Activated naive CD4-positive, alpha-beta T cell treated with anti-CD3 and anti-CD28 coated beads, Interleukin-2, amount 10 ng/mL, durations not matched to agents 7 days and 5 days (primary cell): ENCODE measurements at regions not wholly inside any gene's neighbourhood (a gene's known extent, or its start where the extent isn't known, plus 50 kb on each side); places are given as distances from the start of the nearest gene placed in this dataset.

Experiments
- CTCF ChIA-PET: fragments of 350-600 bp; sonication (Branson Sonifier 250); formaldehyde crosslinking; loops from one replicate; lab custom pipeline; 2021; ENCODE audit warnings: antibody characterized with exemption; lab: Charles Lee
- DNase-seq: peaks from one replicate; pipeline ENCODE4 v3.0.0-alpha.2; 2020
- H3K27ac Mint-ChIP-seq: one replicate; pipeline ENCODE4 v1.8.0; 2021; ENCODE audit warnings: mild to moderate bottlenecking, moderate library complexity, mixed read lengths
- H3K27me3 Mint-ChIP-seq: one replicate; pipeline ENCODE4 v1.8.0; 2021; ENCODE audit warnings: mild to moderate bottlenecking, mixed read lengths
- H3K36me3 Mint-ChIP-seq: one replicate; pipeline ENCODE4 v1.8.0; 2021; ENCODE audit warnings: mixed read lengths
- H3K4me1 Mint-ChIP-seq: one replicate; pipeline ENCODE4 v1.8.0; 2021; ENCODE audit warnings: mixed read lengths
- H3K4me3 Mint-ChIP-seq: one replicate; pipeline ENCODE4 v1.8.0; 2021; ENCODE audit warnings: mild to moderate bottlenecking, moderate library complexity, mixed read lengths
- H3K9me3 Mint-ChIP-seq: one replicate; pipeline ENCODE4 v1.8.0; 2021; ENCODE audit warnings: mixed read lengths

DNA sequence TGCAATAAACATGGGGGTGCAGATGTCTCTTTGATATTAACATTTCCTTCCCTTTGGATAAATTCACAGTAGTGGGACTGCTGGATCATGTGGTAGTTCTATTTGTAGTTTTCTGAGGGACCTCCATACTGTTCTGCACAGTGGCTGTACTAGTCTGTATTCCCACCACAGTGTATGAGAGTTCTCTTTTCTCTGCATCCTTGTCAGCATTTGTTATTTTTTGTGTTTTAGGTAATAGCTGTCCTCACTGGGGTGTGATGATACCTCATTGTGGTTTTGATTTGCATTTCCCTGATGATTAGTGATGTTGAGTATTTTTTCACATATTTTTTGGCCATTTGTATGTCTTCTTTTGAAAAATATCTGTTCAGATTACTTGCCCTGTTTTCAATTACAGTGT is 562.5 kb downstream of the CSNK1G3 start:
- CTCF ChIA-PET: no interaction called here
- DNase-seq: no peak
- no peaks in the 10 kb centered on the region for H3K36me3 Mint-ChIP-seq
- peaks cover 6% of the 10 kb centered on the region for H3K9me3 Mint-ChIP-seq
- H3K4me1 Mint-ChIP-seq: no peaks in the 10 kb centered on the region
- H3K27me3 Mint-ChIP-seq: no peaks in the 10 kb centered on the region
- H3K4me3 Mint-ChIP-seq: no peak overlapping the region
- H3K27ac Mint-ChIP-seq: no peak overlapping the region

DNA sequence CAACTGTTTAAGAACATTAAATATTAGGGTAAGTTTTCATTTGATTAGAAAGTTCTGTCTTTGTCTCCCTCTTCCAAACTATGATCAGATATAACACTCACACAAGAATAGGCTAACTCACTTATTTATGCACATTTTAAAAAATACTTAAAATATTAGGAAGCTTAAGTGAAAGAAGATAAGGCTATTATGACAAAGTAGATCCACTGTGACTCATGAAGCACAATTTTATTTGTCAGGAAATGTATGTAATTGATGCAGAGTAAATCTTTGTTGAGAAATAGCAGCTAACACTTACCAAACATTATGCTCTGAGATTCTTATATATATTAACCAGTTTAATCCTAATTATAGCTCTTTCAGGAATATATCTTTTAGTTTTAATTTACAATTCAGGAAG is 560.6 kb downstream of the CSNK1G3 start:
- Mint-ChIP-seq H3K27me3 (no peaks in the 10 kb centered on the region), H3K4me1 (no peaks in the 10 kb centered on the region), H3K4me3 (no peak overlapping the region), H3K36me3 (no peaks in the 10 kb centered on the region), H3K27ac (no peak overlapping the region), H3K9me3 (peaks cover 2% of the 10 kb centered on the region)
- DNase-seq: no peak
- CTCF ChIA-PET: no interaction called here

DNA sequence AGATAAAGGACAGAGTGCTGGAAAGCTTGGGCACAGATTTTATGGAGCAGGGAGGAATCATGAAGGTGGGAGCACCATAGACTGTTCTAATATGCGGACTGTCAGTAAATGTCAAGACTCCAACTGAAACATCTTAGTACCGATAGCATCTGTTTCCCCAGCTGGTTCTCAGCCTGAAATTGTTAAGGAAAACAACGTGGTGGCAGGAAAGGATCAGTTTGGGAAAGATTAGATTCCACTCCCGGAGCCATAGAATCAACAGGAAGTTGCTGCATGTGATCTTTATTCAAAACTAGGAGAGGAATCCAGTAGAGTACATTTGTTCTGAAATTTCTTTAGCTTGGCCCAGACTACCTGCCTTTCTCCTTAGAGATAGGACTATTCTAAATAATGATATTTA is 559.1 kb downstream of the CSNK1G3 start:
- Mint-ChIP-seq H3K27me3 (no peaks in the 10 kb centered on the region), H3K36me3 (no peaks in the 10 kb centered on the region), H3K9me3 (no peaks in the 10 kb centered on the region), H3K27ac (no peak overlapping the region), H3K4me3 (no peak overlapping the region), H3K4me1 (no peaks in the 10 kb centered on the region)
- DNase-seq: no peak
- CTCF ChIA-PET: no interaction called here

DNA sequence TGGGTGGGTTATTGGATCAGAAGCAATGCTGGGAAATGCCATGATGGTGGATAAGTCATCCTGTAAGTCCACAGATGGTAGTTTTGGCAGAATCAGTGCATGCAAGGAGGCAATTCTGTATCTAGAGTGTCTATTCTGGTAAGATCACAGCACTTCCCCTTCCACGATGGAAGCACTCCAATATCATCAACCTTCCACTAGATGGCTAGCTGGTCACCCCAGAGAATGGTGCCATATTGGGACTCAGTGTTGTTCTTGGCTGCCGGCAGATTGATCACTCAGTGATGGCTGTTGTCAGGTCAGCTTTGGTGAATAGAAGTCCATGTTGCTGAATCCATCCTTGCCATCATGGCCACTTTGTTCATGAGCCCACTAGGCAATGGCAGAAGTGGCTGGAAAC is 553.5 kb downstream of the CSNK1G3 start:
- H3K4me1 Mint-ChIP-seq: no peaks in the 10 kb centered on the region
- H3K4me3 Mint-ChIP-seq: no peak overlapping the region
- no peaks in the 10 kb centered on the region for H3K9me3 Mint-ChIP-seq
- CTCF ChIA-PET: no interaction called here
- DNase-seq: no peak
- no peaks in the 10 kb centered on the region for H3K36me3 Mint-ChIP-seq
- no peak overlapping the region for H3K27ac Mint-ChIP-seq
- H3K27me3 Mint-ChIP-seq: no peaks in the 10 kb centered on the region

DNA sequence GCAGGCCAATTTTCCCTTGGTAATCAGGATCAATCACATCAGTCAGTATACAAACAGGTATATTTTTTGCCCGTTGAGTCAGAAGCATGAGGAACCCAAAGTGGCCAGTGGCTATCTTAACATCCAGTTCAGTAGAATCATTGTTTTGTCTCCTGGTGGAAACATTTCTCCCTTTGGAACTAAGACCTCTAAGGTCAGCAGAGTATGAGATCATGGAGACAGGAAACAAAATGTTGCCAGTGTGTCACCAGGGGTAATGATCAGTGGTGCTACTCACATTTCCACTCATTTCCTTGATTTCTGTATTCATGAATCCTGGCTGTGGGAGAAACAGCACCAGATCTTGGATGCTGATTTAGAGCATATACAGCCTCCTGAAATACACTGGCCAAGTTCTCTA is 553.0 kb downstream of the CSNK1G3 start:
- Mint-ChIP-seq H3K27ac (no peak overlapping the region), H3K36me3 (no peaks in the 10 kb centered on the region), H3K27me3 (no peaks in the 10 kb centered on the region), H3K4me1 (no peaks in the 10 kb centered on the region), H3K9me3 (no peaks in the 10 kb centered on the region), H3K4me3 (no peak overlapping the region)
- CTCF ChIA-PET: no interaction called here
- DNase-seq: no peak

DNA sequence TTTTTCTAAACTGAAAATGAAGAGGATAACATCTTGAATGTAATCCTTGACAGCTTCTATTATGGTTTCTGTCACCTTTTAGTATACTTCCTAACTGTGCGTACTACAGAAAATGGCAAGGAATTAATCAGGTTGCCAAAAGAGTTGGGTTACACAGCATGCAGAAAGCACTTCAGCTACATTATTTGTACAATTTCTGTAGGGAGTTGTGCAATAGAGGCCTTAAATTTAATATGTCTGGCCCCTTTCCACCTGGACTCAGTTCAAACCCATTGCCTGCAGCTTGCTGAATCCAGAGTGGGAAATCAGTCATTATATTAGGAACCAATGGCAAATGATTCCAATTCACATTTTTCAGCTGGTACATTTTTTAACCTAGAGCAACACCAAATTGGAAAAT is 549.7 kb downstream of the CSNK1G3 start:
- CTCF ChIA-PET: no interaction called here
- no peaks in the 10 kb centered on the region for H3K36me3 Mint-ChIP-seq
- H3K27me3 Mint-ChIP-seq: no peaks in the 10 kb centered on the region
- DNase-seq: no peak
- H3K9me3 Mint-ChIP-seq: no peaks in the 10 kb centered on the region
- H3K4me1 Mint-ChIP-seq: no peaks in the 10 kb centered on the region
- no peak overlapping the region for H3K27ac Mint-ChIP-seq
- H3K4me3 Mint-ChIP-seq: no peak overlapping the region

DNA sequence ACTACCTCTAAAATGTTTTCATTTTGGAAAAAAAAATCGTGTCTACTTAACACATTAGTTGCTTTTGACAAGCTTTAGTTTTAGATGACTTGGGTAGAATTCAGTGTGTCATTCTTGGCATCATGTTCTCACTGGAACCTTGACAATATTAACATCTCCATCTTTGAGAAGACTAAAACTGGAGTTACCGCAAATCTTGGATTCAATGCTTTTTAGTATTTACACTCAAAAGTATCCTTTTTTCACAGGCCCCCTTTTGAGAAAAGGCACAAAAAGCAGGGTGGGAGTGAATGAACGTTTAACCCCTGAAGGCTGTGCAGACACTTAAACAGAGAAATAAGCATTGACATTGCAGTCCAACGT is 549.1 kb downstream of the CSNK1G3 start:
- CTCF ChIA-PET: no interaction called here
- Mint-ChIP-seq H3K36me3 (no peaks in the 10 kb centered on the region), H3K4me3 (no peak overlapping the region), H3K4me1 (no peaks in the 10 kb centered on the region), H3K27me3 (no peaks in the 10 kb centered on the region), H3K27ac (no peak overlapping the region), H3K9me3 (no peaks in the 10 kb centered on the region)
- DNase-seq: no peak

DNA sequence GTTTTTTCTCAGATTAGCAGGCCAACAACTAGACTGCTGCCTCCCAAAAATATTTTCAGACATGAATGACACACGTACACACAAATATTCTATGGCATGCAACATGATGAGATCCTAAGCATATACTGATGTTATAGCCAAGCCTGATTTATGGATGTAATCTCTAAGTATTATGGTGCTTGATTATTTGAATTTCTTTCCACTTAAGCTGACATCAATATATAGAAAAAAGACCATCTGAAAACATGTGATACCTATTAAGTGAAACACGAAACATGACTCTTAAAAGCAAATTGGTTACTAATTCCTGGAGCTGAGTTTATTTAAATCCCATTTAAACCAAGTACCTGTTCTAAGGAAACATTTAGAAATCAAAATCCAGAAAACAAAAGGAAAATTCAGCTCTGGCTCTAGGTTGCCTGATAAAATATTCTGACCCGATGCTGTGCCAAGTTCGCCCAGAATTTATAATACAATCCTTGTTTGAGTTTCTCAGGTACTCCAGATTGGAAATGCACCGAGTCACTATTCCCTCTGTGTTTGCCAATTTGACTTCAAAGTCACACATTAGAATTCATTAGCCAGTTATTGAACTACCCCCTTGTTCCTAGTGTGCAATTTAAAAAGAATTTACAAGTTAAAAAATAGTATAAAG is 548.6 kb downstream of the CSNK1G3 start:
- no peaks in the 10 kb centered on the region for H3K4me1 Mint-ChIP-seq

DNA sequence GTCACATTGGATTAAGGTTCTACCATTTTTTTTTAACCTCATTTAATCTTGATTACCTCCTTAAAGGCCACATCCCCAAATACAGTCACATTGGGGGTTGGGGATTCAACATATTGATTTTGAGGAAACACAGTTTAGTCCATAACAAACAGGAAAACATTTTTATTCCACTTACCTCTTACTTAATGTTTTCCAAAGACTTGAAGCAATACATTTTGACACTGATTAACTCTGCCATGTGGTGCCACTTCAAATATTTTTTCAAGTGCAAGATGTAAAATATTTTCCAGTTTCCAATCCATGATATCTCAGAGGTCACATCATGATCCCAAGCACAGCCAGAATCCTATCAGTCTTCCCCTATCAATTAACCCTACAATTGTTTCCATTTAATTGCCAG is 548.0 kb downstream of the CSNK1G3 start:
- no peaks in the 10 kb centered on the region for H3K27me3 Mint-ChIP-seq
- CTCF ChIA-PET: no interaction called here
- H3K27ac Mint-ChIP-seq: no peak overlapping the region
- no peaks in the 10 kb centered on the region for H3K4me1 Mint-ChIP-seq
- H3K36me3 Mint-ChIP-seq: no peaks in the 10 kb centered on the region
- no peaks in the 10 kb centered on the region for H3K9me3 Mint-ChIP-seq
- no peak for DNase-seq
- H3K4me3 Mint-ChIP-seq: no peak overlapping the region

More for the DNA sequence above, 548.6 kb downstream of the CSNK1G3 start:
- no peak for DNase-seq
- no peak overlapping the region for H3K4me3 Mint-ChIP-seq
- CTCF ChIA-PET: no interaction called here
- no peaks in the 10 kb centered on the region for H3K9me3 Mint-ChIP-seq
- no peaks in the 10 kb centered on the region for H3K36me3 Mint-ChIP-seq
- no peak overlapping the region for H3K27ac Mint-ChIP-seq
- no peaks in the 10 kb centered on the region for H3K27me3 Mint-ChIP-seq

DNA sequence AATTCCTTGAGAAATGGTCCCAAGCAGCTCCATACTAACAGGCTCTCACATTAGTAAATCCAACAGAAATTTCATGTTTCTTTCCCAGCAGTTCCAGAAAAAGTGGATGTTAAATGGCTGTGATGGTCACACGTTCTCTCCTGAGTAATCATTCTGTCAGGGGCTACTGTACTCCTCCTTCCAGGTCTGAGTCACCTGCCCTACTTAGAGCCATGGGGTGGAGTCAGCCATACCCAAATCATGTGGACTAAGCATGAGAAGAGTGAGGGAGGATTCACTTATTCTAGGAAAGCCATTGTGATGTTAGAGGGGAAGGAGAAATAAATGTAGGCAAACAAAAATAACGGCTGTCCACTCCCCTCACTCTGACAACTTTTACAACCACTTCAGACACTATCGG is 547.2 kb downstream of the CSNK1G3 start:
- Mint-ChIP-seq H3K9me3 (no peaks in the 10 kb centered on the region), H3K4me1 (no peaks in the 10 kb centered on the region), H3K27ac (no peak overlapping the region), H3K36me3 (no peaks in the 10 kb centered on the region), H3K27me3 (no peaks in the 10 kb centered on the region), H3K4me3 (no peak overlapping the region)
- CTCF ChIA-PET: no interaction called here
- no peak for DNase-seq

DNA sequence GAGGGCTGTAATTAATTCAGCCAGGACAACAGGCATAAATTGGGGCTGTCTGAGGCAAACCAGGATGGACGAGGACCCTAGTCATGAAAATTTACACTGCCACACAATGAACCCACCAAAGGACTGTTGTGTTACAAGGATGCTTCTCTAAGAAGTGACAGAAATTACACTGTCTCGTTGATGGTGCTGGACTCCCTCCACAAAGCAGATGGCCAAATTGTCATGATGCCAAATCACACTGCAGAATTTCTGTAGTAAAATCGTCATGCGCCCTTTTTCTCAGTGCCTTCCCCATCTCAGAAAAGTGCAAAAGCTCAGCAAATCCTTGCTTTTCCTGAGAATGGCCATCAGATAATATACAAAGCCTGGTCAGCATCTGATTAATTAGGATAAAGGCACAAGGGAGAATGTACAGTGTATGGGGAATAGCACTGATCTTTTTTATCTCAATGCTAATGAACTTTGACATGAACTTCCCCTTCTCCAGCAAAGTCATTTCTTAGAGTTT is 545.8 kb downstream of the CSNK1G3 start:
- H3K36me3 Mint-ChIP-seq: no peaks in the 10 kb centered on the region
- no peak overlapping the region for H3K4me3 Mint-ChIP-seq
- H3K27ac Mint-ChIP-seq: no peak overlapping the region
- no peaks in the 10 kb centered on the region for H3K27me3 Mint-ChIP-seq
- H3K4me1 Mint-ChIP-seq: no peaks in the 10 kb centered on the region
- CTCF ChIA-PET: no interaction called here
- no peak for DNase-seq
- no peaks in the 10 kb centered on the region for H3K9me3 Mint-ChIP-seq

DNA sequence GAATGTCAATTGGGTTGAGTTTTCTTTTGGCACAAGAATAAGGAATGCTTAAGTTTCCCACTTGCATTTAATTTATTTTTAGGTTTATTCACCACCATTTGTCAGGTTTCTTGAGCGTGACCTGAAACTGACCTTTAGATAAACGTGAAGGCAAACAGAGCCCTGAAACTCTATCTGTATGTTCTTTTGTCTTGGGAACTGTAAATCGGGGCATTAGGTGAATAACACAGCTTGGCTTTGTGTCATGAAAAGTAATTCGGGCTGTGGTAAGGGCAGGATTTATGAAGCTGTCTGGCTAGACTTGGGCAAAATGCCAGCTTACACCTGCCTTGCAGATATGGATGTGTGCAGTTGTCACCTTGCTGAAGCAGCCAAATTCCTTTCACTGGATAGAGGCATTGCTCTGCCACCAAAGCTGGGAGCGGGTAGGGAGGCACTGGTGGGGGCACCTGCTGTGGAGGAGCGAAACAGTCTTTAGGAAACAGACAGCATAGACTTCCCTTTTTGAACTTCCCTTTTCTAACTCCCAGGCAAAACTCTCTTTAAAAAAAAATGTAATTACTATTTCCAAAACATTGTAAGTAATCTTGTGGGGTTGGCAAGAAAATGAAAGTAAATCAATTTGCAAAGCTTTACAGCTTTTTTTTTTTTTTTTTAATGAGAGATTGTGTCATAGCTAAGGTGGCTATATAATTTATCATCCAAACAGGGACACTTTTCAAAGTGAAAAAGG is 545.2 kb downstream of the CSNK1G3 start:
- H3K36me3 Mint-ChIP-seq: no peaks in the 10 kb centered on the region
- no peak overlapping the region for H3K27ac Mint-ChIP-seq
- H3K4me1 Mint-ChIP-seq: no peaks in the 10 kb centered on the region
- H3K9me3 Mint-ChIP-seq: no peaks in the 10 kb centered on the region
- CTCF ChIA-PET: no interaction called here
- no peaks in the 10 kb centered on the region for H3K27me3 Mint-ChIP-seq
- H3K4me3 Mint-ChIP-seq: no peak overlapping the region
- no peak for DNase-seq

DNA sequence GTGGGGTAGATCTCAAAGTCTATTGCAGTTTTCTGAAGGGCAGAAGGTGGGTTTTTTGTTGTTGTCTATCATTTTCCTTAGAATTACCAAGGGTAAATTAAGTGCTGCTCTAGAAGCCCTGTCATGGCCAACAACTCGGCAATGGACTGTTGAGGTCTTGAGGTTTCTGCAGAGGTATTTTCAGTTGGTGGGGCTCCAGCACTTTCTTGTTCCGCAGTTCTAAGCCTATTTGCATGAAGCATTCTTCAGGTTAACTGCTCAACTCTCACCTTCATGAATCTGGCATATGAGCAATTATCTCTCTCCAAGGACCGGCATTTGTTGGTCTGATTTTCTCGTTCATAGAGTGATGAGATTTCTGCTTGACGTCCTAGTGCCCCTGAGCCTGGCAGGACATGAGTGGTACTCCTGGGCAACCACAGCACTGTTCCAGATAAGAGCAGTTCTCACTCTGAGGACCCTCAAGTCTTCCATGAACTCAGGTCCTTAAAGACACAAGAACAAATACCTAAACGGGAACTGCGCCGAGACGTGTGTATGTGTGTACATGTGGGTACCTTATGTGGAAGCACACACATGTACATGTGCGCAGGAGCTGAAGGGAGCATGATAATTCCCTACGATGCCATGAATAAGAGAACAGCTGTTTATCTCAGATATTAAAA is 544.5 kb downstream of the CSNK1G3 start:
- no peak for DNase-seq
- Mint-ChIP-seq H3K36me3 (no peaks in the 10 kb centered on the region), H3K9me3 (no peaks in the 10 kb centered on the region), H3K4me1 (no peaks in the 10 kb centered on the region), H3K4me3 (no peak overlapping the region), H3K27ac (no peak overlapping the region), H3K27me3 (no peaks in the 10 kb centered on the region)
- CTCF ChIA-PET: no interaction called here

DNA sequence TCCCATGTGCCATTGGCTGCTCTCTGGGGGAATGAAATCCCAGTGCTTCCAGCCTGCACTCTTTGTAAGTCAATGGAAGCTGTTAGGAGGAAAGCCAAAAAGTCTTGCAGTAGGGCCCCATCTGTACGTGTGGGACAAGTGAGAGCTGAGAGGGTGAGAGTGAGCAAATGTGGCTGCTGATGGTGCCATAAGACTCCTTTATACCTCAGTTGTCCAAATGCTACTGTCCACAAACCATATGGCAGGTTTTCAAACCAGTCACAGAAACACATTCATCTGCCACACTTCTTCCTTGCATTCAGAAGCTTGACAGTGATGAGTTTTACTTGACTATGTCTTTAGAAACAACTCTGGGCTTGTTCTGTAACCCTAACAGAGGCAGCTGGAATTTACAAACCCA is 543.8 kb downstream of the CSNK1G3 start:
- no peaks in the 10 kb centered on the region for H3K36me3 Mint-ChIP-seq
- CTCF ChIA-PET: no interaction called here

DNA sequence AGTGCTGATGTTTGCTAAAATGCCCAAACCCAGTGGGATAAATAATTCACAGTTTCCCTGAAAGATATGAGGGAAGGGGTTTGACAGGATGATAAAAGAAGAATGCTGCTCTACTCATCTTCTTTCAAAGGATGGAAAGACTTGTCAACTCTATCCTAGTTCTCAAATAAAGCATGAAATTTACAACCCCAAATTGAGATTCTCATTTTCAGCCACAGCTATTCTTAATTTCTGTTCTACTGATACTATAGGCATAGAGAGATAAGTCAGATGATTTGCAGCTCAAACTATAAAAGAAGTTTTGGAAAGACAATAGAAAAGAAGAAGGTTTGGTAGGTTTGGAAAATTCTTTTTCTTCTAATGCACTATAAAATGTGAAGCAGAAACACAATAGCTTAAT is 542.6 kb downstream of the CSNK1G3 start:
- Mint-ChIP-seq H3K4me3 (no peak overlapping the region), H3K9me3 (no peaks in the 10 kb centered on the region), H3K4me1 (no peaks in the 10 kb centered on the region), H3K27me3 (no peaks in the 10 kb centered on the region), H3K27ac (no peak overlapping the region), H3K36me3 (no peaks in the 10 kb centered on the region)
- CTCF ChIA-PET: no interaction called here
- no peak for DNase-seq

More for the DNA sequence above, 543.8 kb downstream of the CSNK1G3 start:
- Mint-ChIP-seq H3K9me3 (no peaks in the 10 kb centered on the region), H3K4me1 (no peaks in the 10 kb centered on the region), H3K27me3 (no peaks in the 10 kb centered on the region), H3K27ac (no peak overlapping the region), H3K4me3 (no peak overlapping the region)
- no peak for DNase-seq
